Activated naive CD8-positive, alpha-beta T cell treated with anti-CD3 and anti-CD28 coated beads, Interleukin-2, amount 10 ng/mL, durations not matched to agents 7 days and 5 days (primary cell): ENCODE measurements at regions not wholly inside any gene's neighbourhood (a gene's known extent, or its start where the extent isn't known, plus 50 kb on each side); places are given as distances from the start of the nearest gene placed in this dataset.

Experiments used
- ATAC-seq: fragments of 150-1000 bp; cut with Tn5 transposase; one replicate; pipeline ENCODE4 v1.10.0; 2021; ENCODE audit warnings: low read depth, moderate library complexity
- POLR2A ChIA-PET: fragments of 350-600 bp; sonication (Branson Sonifier 250); formaldehyde crosslinking; loops from one replicate; lab custom pipeline; 2021; ENCODE audit warnings: antibody characterized with exemption; lab: Charles Lee
- DNase-seq: peaks from one replicate; pipeline ENCODE4 v3.0.0; 2021
- H3K27ac Mint-ChIP-seq: one replicate; pipeline ENCODE4 v1.8.0; 2022; ENCODE audit warnings: mild to moderate bottlenecking, mixed read lengths
- H3K27me3 Mint-ChIP-seq: one replicate; pipeline ENCODE4 v1.8.0; 2022; ENCODE audit warnings: mild to moderate bottlenecking, moderate library complexity, mixed read lengths
- H3K36me3 Mint-ChIP-seq: one replicate; pipeline ENCODE4 v1.8.0; 2021; ENCODE audit warnings: mild to moderate bottlenecking, mixed read lengths
- H3K4me1 Mint-ChIP-seq: one replicate; pipeline ENCODE4 v1.8.0; 2021; ENCODE audit warnings: mixed read lengths
- H3K4me3 Mint-ChIP-seq: one replicate; pipeline ENCODE4 v1.8.0; 2022; ENCODE audit warnings: mild to moderate bottlenecking, moderate library complexity, mixed read lengths
- H3K9me3 Mint-ChIP-seq: one replicate; pipeline ENCODE4 v1.8.0; 2021; ENCODE audit warnings: mixed read lengths

GRCh38 chr16:54438469-54438868 is 151.9 kb upstream of the IRX3 start:
- ATAC-seq = no peak
- POLR2A ChIA-PET = no interaction called here
- H3K9me3 Mint-ChIP-seq = peaks cover 5% of the 10 kb centered on the region

GRCh38 chr16:54437921-54438320 is 151.3 kb upstream of the IRX3 start:
- POLR2A ChIA-PET = no interaction called here
- Mint-ChIP-seq H3K9me3 (peaks cover 5% of the 10 kb centered on the region), H3K4me1 (no peaks in the 10 kb centered on the region), H3K36me3 (no peaks in the 10 kb centered on the region), H3K27ac (no peak overlapping the region), H3K27me3 (peaks cover 5% of the 10 kb centered on the region), H3K4me3 (no peak overlapping the region)
- ATAC-seq = no peak
- DNase-seq = no peak

More at GRCh38 chr16:54438469-54438868, 151.9 kb upstream of the IRX3 start:
- no peak for DNase-seq
- no peak overlapping the region for H3K4me3 Mint-ChIP-seq
- peaks cover 3% of the 10 kb centered on the region for H3K27me3 Mint-ChIP-seq
- no peaks in the 10 kb centered on the region for H3K4me1 Mint-ChIP-seq
- no peaks in the 10 kb centered on the region for H3K36me3 Mint-ChIP-seq
- no peak overlapping the region for H3K27ac Mint-ChIP-seq

GRCh38 chr16:54437401-54437800 is 150.8 kb upstream of the IRX3 start:
- POLR2A ChIA-PET = no interaction called here

GRCh38 chr16:54436346-54436745 is 149.8 kb upstream of the IRX3 start:
- no peak for DNase-seq
- POLR2A ChIA-PET = no interaction called here
- Mint-ChIP-seq H3K36me3 (no peaks in the 10 kb centered on the region), H3K4me1 (peaks cover 1% of the 10 kb centered on the region), H3K27ac (no peak overlapping the region), H3K9me3 (peaks cover 7% of the 10 kb centered on the region), H3K27me3 (peaks cover 12% of the 10 kb centered on the region), H3K4me3 (no peak overlapping the region)
- ATAC-seq = no peak

More at GRCh38 chr16:54437401-54437800, 150.8 kb upstream of the IRX3 start:
- no peaks in the 10 kb centered on the region for H3K36me3 Mint-ChIP-seq
- peaks cover 5% of the 10 kb centered on the region for H3K27me3 Mint-ChIP-seq
- peaks cover 5% of the 10 kb centered on the region for H3K9me3 Mint-ChIP-seq
- DNase-seq = no peak
- H3K27ac Mint-ChIP-seq = no peak overlapping the region
- H3K4me3 Mint-ChIP-seq = no peak overlapping the region
- ATAC-seq = no peak
- no peaks in the 10 kb centered on the region for H3K4me1 Mint-ChIP-seq

GRCh38 chr16:54434859-54435258 is 148.3 kb upstream of the IRX3 start:
- POLR2A ChIA-PET = no interaction called here
- Mint-ChIP-seq H3K9me3 (peaks cover 8% of the 10 kb centered on the region), H3K4me3 (no peak overlapping the region), H3K27me3 (peaks cover 27% of the 10 kb centered on the region), H3K27ac (no peak overlapping the region), H3K4me1 (peaks cover 2% of the 10 kb centered on the region), H3K36me3 (no peaks in the 10 kb centered on the region)
- ATAC-seq (no peak), DNase-seq (no peak)

DNA sequence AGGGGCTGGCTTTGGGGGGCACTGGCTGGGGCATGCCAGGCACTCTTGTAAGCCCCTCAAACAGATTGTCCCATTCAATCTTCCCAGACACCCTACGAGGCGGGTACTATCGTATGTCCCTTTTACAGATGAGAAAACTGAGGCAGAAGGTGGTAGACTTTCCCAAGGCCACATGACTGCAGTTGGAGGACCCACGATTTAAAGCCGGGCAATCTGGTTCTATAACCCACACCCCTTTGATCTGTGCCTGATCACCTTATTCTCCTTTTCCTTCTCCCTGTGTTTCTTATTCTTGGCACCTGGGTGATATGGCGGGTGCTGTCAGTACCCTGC is 146.3 kb upstream of the IRX3 start:
- no peak overlapping the region for H3K4me3 Mint-ChIP-seq

DNA sequence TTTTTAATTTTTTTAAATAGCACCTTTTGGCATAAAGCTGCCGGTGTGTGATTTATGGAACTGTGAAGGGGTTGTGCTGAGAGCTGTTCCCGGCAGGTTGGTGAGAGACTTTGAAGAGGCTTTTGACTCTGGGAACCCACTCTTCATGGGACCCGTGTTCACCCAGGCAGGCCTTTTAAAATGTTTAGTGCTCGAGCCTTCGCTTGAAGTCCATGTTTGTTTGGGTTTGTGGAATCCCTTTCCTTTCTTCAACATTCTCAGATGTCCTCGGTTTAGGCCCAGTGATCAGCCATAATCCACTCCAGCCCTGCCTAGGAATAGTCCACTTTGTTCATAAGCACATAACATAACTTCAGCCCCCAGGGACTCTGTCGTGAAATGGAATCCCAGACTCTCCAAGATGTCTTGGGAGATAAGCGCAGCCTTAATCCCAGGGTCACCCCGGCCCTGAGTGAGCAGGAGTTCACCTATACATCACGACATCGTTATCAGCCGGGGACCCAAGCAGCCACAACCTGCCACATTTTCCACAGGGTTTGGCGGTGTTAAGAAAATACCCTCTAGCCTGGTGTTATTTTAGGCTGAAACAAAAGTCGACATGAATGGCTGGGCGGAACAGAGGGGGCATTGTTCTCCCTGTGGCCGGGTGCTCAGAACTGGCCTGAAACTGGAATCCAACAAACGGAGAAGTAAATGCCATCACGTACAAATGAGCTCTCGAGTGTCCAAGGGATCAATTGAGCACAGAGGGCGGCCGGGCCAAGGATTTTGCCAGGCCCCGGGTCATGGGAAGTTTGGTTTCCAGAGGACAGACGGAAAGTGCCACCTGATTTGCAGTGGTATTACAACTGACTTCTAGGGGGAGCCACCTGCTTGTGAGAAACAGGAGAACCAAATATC is 145.7 kb upstream of the IRX3 start:
- ATAC-seq (no peak), DNase-seq (no peak)
- no peak overlapping the region for H3K27ac Mint-ChIP-seq
- no peak overlapping the region for H3K4me3 Mint-ChIP-seq
- H3K4me1 Mint-ChIP-seq = peaks cover 2% of the 10 kb centered on the region
- H3K9me3 Mint-ChIP-seq = peaks cover 8% of the 10 kb centered on the region
- POLR2A ChIA-PET = no interaction called here
- H3K36me3 Mint-ChIP-seq = no peaks in the 10 kb centered on the region
- peaks cover 30% of the 10 kb centered on the region for H3K27me3 Mint-ChIP-seq

More for the DNA sequence above, 146.3 kb upstream of the IRX3 start:
- POLR2A ChIA-PET = no interaction called here
- Mint-ChIP-seq H3K36me3 (no peaks in the 10 kb centered on the region), H3K9me3 (peaks cover 8% of the 10 kb centered on the region), H3K27me3 (peaks cover 30% of the 10 kb centered on the region), H3K4me1 (peaks cover 2% of the 10 kb centered on the region), H3K27ac (no peak overlapping the region)
- no peak for ATAC-seq
- DNase-seq = no peak

GRCh38 chr16:54431041-54431996 is 144.7 kb upstream of the IRX3 start:
- Mint-ChIP-seq H3K4me1 (peaks cover 2% of the 10 kb centered on the region), H3K27ac (no peak overlapping the region), H3K4me3 (no peak overlapping the region), H3K9me3 (peaks cover 8% of the 10 kb centered on the region), H3K27me3 (peaks cover 31% of the 10 kb centered on the region), H3K36me3 (no peaks in the 10 kb centered on the region)
- ATAC-seq = no peak
- POLR2A ChIA-PET = no interaction called here
- DNase-seq = no peak

GRCh38 chr16:54430491-54431030 is 144.0 kb upstream of the IRX3 start:
- no peak for ATAC-seq
- Mint-ChIP-seq H3K36me3 (no peaks in the 10 kb centered on the region), H3K27me3 (peaks cover 31% of the 10 kb centered on the region), H3K9me3 (peaks cover 6% of the 10 kb centered on the region), H3K4me3 (no peak overlapping the region), H3K27ac (no peak overlapping the region), H3K4me1 (peaks cover 2% of the 10 kb centered on the region)
- POLR2A ChIA-PET = no interaction called here
- DNase-seq = no peak

- Mint-ChIP-seq H3K4me1 (peaks cover 2% of the 10 kb centered on the region), H3K27me3 (peaks cover 31% of the 10 kb centered on the region), H3K36me3 (no peaks in the 10 kb centered on the region), H3K9me3 (peaks cover 3% of the 10 kb centered on the region), H3K27ac (no peak overlapping the region), H3K4me3 (no peak overlapping the region)
- POLR2A ChIA-PET = no interaction called here
- no peak for ATAC-seq
- no peak for DNase-seq
These were observed 142.4 kb upstream of the IRX3 start for GRCh38 chr16:54429029-54429428.

GRCh38 chr16:54426553-54426849 is 139.9 kb upstream of the IRX3 start:
- Mint-ChIP-seq H3K4me1 (peaks cover 2% of the 10 kb centered on the region), H3K27me3 (peaks cover 21% of the 10 kb centered on the region), H3K27ac (no peak overlapping the region), H3K36me3 (no peaks in the 10 kb centered on the region), H3K4me3 (no peak overlapping the region), H3K9me3 (peaks cover 2% of the 10 kb centered on the region)
- DNase-seq = no peak
- no peak for ATAC-seq
- POLR2A ChIA-PET = no interaction called here

GRCh38 chr16:54425681-54426552 is 139.3 kb upstream of the IRX3 start:
- Mint-ChIP-seq H3K4me1 (no peaks in the 10 kb centered on the region), H3K4me3 (no peak overlapping the region), H3K9me3 (no peaks in the 10 kb centered on the region), H3K27me3 (peaks cover 15% of the 10 kb centered on the region), H3K36me3 (no peaks in the 10 kb centered on the region), H3K27ac (no peak overlapping the region)
- POLR2A ChIA-PET = no interaction called here
- ATAC-seq = no peak
- DNase-seq = no peak

GRCh38 chr16:54425068-54425467 is 138.5 kb upstream of the IRX3 start:
- H3K27ac Mint-ChIP-seq = no peak overlapping the region
- ATAC-seq (no peak), DNase-seq (no peak)
- no peaks in the 10 kb centered on the region for H3K4me1 Mint-ChIP-seq
- H3K9me3 Mint-ChIP-seq = no peaks in the 10 kb centered on the region
- peaks cover 7% of the 10 kb centered on the region for H3K27me3 Mint-ChIP-seq
- POLR2A ChIA-PET = no interaction called here
- H3K36me3 Mint-ChIP-seq = no peaks in the 10 kb centered on the region
- H3K4me3 Mint-ChIP-seq = no peak overlapping the region
